Esophagus squamous epithelium (tissue), 4 donors: ENCODE measurements at regions not wholly inside any gene's neighbourhood (a gene's known extent, or its start where the extent isn't known, plus 50 kb on each side); places are given as distances from the start of the nearest gene placed in this dataset.

ENCODE experiments used
- CTCF ChIP-seq, 6 experiments: fragments of 450-650 bp in 4 of 6; fragments of 200-600 bp in 2 of 6; sonication (generic) in 2 of 6; IDR thresholded peaks; one replicate each; pipeline ENCODE4 v1.5.1; 2016 to 2019; ENCODE audit warnings: antibody characterized with exemption in 6 of 6, mild to moderate bottlenecking in 4 of 6, moderate library complexity in 4 of 6
- POLR2A ChIP-seq, 4 donors: fragments of 450-650 bp; IDR thresholded peaks; one replicate each; pipeline ENCODE4 v1.6.1; 2017; ENCODE audit warnings: antibody characterized with exemption in 4 of 4, mild to moderate bottlenecking in 4 of 4, moderate library complexity in 3 of 4

GRCh38 chr2:52895726-52896340 lies 871.8 kb upstream of the CHAC2 start:
- no peak for TF ChIP-seq CTCF (IDR thresholded peaks at IDR 0.05)
- no peak for TF ChIP-seq POLR2A (IDR thresholded peaks at IDR 0.05)
